Ectodermal cell (in vitro differentiated cells): ENCODE measurements at regions not wholly inside any gene's neighbourhood (a gene's known extent, or its start where the extent isn't known, plus 50 kb on each side); places are given as distances from the start of the nearest gene placed in this dataset.

ENCODE experiments used
- H3K27ac ChIP-seq: 2 replicates; pipeline ENCODE4 v1.7.0; 2013; ENCODE audit warnings: mild to moderate bottlenecking, low read depth, low read length; ENCODE audit not compliant: insufficient read depth, poor library complexity, severe bottlenecking
- H3K27me3 ChIP-seq: 2 replicates; pipeline ENCODE4 v1.7.0; 2013; ENCODE audit warnings: mild to moderate bottlenecking, low read length; ENCODE audit not compliant: insufficient read depth, control insufficient read depth, poor library complexity, severe bottlenecking
- H3K36me3 ChIP-seq: one replicate; pipeline ENCODE4 v1.7.0; 2013; ENCODE audit warnings: low read length; ENCODE audit not compliant: control insufficient read depth, insufficient read depth
- H3K4me1 ChIP-seq: one replicate; pipeline ENCODE4 v1.7.0; 2013; ENCODE audit warnings: low read length; ENCODE audit not compliant: control insufficient read depth, insufficient read depth
- H3K4me3 ChIP-seq: 2 replicates; pipeline ENCODE4 v1.7.0; 2013; ENCODE audit warnings: low read depth, low read length, control low read depth; ENCODE audit not compliant: insufficient read depth
- H3K9me3 ChIP-seq: 2 replicates; pipeline ENCODE4 v1.7.0; 2013; ENCODE audit warnings: mild to moderate bottlenecking, low read length, moderate library complexity; ENCODE audit not compliant: control insufficient read depth
- WGBS, 2 experiments: methylation state at CpG; one replicate each; pipeline ENCODE4 v1.1.7; 2013; ENCODE audit warnings: missing lambda C conversion rate in 2 of 2; 5-methylcytosine and 5-hydroxymethylcytosine counted together

GRCh38 chr10:128422190-128422589, 296.0 kb upstream of the MKI67 start:
- Histone ChIP-seq H3K4me1 (no peaks in the 10 kb centered on the region), H3K27me3 (no peaks in the 10 kb centered on the region), H3K36me3 (no peaks in the 10 kb centered on the region), H3K4me3 (no peak overlapping the region), H3K9me3 (no peaks in the 10 kb centered on the region), H3K27ac (no peak overlapping the region)
- 94 to 96% methylated on average over 13 of the region's 13 CpGs for WGBS, 2 experiments

DNA sequence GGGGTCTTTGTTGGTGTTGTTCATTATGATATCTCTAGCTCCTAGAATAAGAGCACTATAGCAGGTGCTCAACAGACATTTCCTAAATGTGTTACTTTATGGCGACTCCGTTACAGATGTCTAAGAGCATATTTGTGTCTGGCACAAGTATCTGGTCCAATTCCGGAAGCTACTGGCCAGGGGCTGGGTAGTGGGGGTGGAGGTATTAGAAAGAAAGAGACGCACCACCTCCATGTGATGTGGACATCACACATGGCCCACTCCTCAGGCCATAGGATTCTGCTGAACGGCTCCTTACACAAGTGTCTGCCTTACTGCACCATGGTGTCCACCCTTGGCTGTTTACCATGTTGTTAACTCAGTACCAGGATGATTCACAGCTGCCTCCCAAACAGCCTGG, 296.8 kb upstream of the MKI67 start:
- WGBS, 2 experiments: 92 to 94% methylated on average over 5 of the region's 5 CpGs
- H3K9me3 ChIP-seq: no peaks in the 10 kb centered on the region

GRCh38 chr10:128429321-128429720, 303.1 kb upstream of the MKI67 start:
- no peaks in the 10 kb centered on the region for H3K27me3 ChIP-seq
- H3K27ac ChIP-seq: no peak overlapping the region
- H3K9me3 ChIP-seq: no peaks in the 10 kb centered on the region
- WGBS, 2 experiments: 89% methylated on average over 10 of the region's 10 CpGs
- no peaks in the 10 kb centered on the region for H3K4me1 ChIP-seq
- H3K36me3 ChIP-seq: no peaks in the 10 kb centered on the region
- no peak overlapping the region for H3K4me3 ChIP-seq

More for the DNA sequence above, 296.8 kb upstream of the MKI67 start:
- Histone ChIP-seq H3K4me1 (no peaks in the 10 kb centered on the region), H3K36me3 (no peaks in the 10 kb centered on the region), H3K4me3 (no peak overlapping the region), H3K27ac (no peak overlapping the region), H3K27me3 (no peaks in the 10 kb centered on the region)

DNA sequence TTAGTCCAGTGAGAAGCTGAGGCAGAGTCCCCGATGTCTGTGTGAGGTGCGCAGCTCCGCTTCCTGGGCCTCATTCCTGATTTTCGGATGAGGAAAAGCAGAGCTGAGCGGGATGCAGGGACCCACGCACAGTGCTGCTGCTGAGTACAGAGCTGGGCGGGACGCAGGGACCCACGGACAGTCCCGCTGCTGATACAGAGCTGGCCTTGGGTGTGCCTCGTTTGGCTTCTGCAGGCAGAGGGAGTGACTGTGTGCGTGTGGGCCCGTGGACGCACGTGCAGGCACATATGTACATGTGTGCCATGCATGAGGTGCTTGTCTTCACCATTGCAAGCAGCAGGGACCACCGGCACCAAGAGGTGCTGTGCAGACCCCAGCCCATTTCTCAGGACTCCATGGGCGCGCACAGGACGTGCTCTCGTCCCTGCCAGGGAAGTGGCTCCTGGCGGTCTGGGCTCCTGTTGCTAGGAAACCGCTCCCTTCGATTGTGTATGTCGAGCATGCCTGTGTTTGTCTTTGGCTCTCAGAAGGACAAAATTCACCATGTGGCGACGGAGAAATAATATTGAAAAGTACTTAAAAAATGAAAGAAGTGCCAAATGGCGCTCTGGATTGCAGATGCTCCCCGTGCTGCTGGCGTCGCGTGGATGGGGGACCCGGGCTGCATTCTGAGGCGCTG, 303.8 kb upstream of the MKI67 start:
- no peaks in the 10 kb centered on the region for H3K36me3 ChIP-seq
- H3K27ac ChIP-seq: no peak overlapping the region
- no peak overlapping the region for H3K4me3 ChIP-seq
- peaks cover 4% of the 10 kb centered on the region for H3K4me1 ChIP-seq
- WGBS, 2 experiments: 91 to 92% methylated on average over 33 of the region's 33 CpGs
- H3K27me3 ChIP-seq: no peaks in the 10 kb centered on the region
- H3K9me3 ChIP-seq: no peaks in the 10 kb centered on the region

GRCh38 chr10:128431083-128431482, 304.9 kb upstream of the MKI67 start:
- no peak overlapping the region for H3K4me3 ChIP-seq
- H3K9me3 ChIP-seq: no peaks in the 10 kb centered on the region
- H3K27me3 ChIP-seq: no peaks in the 10 kb centered on the region
- H3K36me3 ChIP-seq: no peaks in the 10 kb centered on the region
- peaks cover 7% of the 10 kb centered on the region for H3K4me1 ChIP-seq
- no peak overlapping the region for H3K27ac ChIP-seq
- 84% methylated on average over 12 of the region's 12 CpGs for WGBS, 2 experiments

DNA sequence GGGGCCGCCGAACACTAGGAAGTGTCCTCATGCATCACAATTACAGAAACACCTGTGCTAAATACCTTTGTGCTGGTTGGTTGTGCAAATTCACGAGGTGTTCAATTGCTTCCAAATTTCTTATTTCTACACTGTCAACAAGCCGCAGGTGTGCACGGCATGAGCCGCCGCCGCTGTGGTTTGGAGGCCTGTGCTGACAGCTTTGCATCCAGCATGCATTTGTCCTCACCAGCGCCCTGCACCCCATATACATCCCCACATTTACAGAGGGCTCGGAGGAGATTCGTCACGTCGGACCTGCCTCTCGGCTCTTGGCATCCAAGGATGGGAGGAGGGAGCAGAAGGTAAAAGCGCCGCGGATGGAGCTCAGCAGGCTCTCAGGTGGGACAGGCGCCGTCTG, 305.3 kb upstream of the MKI67 start:
- 91 to 92% methylated on average over 19 of the region's 19 CpGs for WGBS, 2 experiments
- Histone ChIP-seq H3K4me1 (peaks cover 7% of the 10 kb centered on the region), H3K4me3 (no peak overlapping the region), H3K36me3 (no peaks in the 10 kb centered on the region), H3K27ac (no peak overlapping the region), H3K27me3 (no peaks in the 10 kb centered on the region), H3K9me3 (no peaks in the 10 kb centered on the region)

DNA sequence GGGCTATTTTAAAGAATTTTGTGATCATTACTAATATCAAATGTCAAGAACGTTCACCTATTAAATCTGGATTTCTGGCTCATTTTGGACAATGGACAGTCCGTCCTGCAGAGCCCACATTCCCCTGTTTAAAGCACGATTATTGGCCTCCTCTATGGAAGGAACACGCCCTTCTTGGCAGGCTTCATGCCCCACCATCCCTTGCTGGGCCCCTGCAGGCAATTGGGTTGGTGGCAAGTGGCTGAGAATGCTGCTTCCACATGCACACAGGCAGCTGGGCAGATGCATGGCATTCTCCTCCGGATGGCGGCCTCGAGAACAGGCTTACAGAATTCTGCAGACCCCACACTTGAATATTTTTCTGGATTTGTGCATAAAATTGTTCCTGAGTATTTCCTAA, 305.8 kb upstream of the MKI67 start:
- Histone ChIP-seq H3K36me3 (no peaks in the 10 kb centered on the region), H3K4me1 (peaks cover 7% of the 10 kb centered on the region), H3K4me3 (no peak overlapping the region), H3K9me3 (no peaks in the 10 kb centered on the region), H3K27ac (no peak overlapping the region), H3K27me3 (no peaks in the 10 kb centered on the region)
- WGBS, 2 experiments: 92% methylated on average over 7 of the region's 7 CpGs

DNA sequence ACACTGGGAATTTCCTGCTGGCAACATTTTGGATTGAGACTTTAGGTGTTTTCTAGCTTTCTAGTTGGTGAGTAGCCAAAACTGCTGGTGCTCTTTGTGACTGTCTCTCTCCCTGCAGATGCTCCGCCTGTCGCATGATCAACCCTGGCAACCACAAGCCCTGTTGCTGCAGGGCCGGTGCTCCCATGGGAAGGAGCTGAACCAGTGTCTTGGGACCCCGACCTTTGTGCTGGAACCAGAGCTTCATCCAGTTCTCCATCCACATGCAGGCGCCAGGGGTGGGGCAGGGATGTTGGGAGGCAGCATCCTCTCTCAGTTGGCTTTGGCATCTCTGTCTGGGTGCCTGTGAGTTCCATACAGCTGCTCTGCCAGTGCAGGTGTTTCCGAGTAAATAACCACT, 306.2 kb upstream of the MKI67 start:
- WGBS, 2 experiments: 89 to 94% methylated on average over 6 of the region's 6 CpGs
- Histone ChIP-seq H3K9me3 (no peaks in the 10 kb centered on the region), H3K4me3 (no peak overlapping the region), H3K4me1 (peaks cover 7% of the 10 kb centered on the region), H3K36me3 (no peaks in the 10 kb centered on the region), H3K27me3 (no peaks in the 10 kb centered on the region), H3K27ac (no peak overlapping the region)

GRCh38 chr10:128435811-128436210, 309.6 kb upstream of the MKI67 start:
- Histone ChIP-seq H3K4me1 (peaks cover 13% of the 10 kb centered on the region), H3K4me3 (no peak overlapping the region), H3K36me3 (no peaks in the 10 kb centered on the region), H3K27ac (no peak overlapping the region), H3K27me3 (no peaks in the 10 kb centered on the region), H3K9me3 (no peaks in the 10 kb centered on the region)
- 82 to 90% methylated on average over 6 of the region's 6 CpGs for WGBS, 2 experiments

DNA sequence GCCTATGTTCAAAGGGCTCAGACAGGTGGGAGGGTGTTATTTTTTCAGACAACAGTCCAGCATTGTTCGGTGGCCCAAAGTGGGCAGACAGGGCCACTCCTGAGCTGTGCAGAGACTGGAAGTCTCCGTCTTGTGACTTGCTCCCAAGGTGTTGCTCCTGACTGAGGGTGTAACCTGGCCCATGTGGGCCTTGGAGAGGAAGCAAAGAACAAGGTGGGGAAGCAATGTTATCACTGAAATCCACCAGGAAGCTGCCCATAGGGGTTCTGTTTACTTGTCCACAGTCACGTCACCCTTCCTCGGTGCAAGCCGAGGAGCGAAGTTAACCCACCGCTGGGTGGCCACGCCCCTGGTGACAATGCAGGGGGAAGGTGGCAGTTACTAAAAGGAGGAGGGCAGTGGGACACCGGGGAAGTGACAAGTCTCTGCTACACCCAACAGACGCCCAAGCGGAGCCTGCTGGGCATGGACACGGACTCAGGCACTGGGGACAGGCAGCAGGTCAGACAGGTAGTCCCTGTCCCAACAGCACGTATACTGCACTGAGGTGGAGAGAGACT, 311.6 kb upstream of the MKI67 start:
- H3K4me3 ChIP-seq: no peak overlapping the region
- no peaks in the 10 kb centered on the region for H3K27me3 ChIP-seq
- no peaks in the 10 kb centered on the region for H3K36me3 ChIP-seq
- H3K9me3 ChIP-seq: no peaks in the 10 kb centered on the region
- WGBS, 2 experiments: 91 to 92% methylated on average over 13 of the region's 13 CpGs
- H3K27ac ChIP-seq: no peak overlapping the region
- peaks cover 15% of the 10 kb centered on the region for H3K4me1 ChIP-seq
